Lower leg skin (tissue), 4 donors: ENCODE measurements at regions not wholly inside any gene's neighbourhood (a gene's known extent, or its start where the extent isn't known, plus 50 kb on each side); places are given as distances from the start of the nearest gene placed in this dataset.

Experiments
- DNase-seq, 2 donors: peaks; one replicate each; pipeline ENCODE4 v3.0.0-alpha.2; 2019; ENCODE audit warnings: low spot score in 2 of 2
- H3K4me3 ChIP-seq: fragments of 200-600 bp; sonication (generic); 2 replicates; pipeline ENCODE4 v1.5.1; 2017; ENCODE audit warnings: mild to moderate bottlenecking, low read depth; ENCODE audit not compliant: poor library complexity, severe bottlenecking
- CTCF ChIP-seq, 3 donors: fragments of 450-650 bp; IDR thresholded peaks; one replicate each; pipeline ENCODE4 v1.5.1; 2016; ENCODE audit warnings: antibody characterized with exemption in 3 of 3, mild to moderate bottlenecking in 3 of 3, moderate library complexity in 2 of 3
- POLR2A ChIP-seq, 2 donors: fragments of 450-650 bp; IDR thresholded peaks; one replicate each; pipeline ENCODE4 v1.6.1; 2016 to 2017; ENCODE audit warnings: antibody characterized with exemption in 2 of 2, mild to moderate bottlenecking in 1 of 2, moderate library complexity in 1 of 2
- WGBS, 2 donors: methylation state at CpG; one replicate each; pipeline ENCODE4 v1.1.5; 2018; 5-methylcytosine and 5-hydroxymethylcytosine counted together
- intact Hi-C: fragments of 100-400 bp; cut with DNase I; formaldehyde crosslinking; loops from one replicate; pipeline ENCODE4 v1.15.0; 2023; ENCODE audit warnings: low total_unique reads

DNA sequence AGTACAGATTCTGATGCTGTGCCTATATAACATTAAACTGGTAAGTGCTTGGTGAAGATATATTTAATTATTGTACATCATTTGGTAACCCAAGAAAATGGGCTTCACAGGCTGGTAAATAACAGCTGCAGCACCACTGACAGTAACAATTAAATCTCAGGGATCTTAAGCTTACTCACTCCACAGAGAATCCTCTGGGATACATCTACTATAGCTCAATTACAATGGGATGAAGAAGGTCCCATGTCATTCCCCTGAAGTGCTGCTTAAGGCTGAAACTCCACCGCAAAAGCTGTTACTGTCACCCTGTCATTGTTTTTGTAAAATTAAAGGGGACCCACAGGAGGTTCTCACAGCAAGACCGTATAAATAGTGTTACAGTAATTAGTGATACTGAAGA lies 153.0 kb downstream of the IMPG2 start:
- whole genome bisulfite sequencing, 2 donors, result 94 to 95% methylated on average over 2 of the region's 2 CpGs
- no peak for DNase-seq
- intact Hi-C loops, result no loop called here
- no peak overlapping the region for H3K4me3 ChIP-seq
- TF ChIP-seq CTCF (IDR thresholded peaks at IDR 0.05) (no peak), POLR2A (IDR thresholded peaks at IDR 0.05) (no peak)

DNA sequence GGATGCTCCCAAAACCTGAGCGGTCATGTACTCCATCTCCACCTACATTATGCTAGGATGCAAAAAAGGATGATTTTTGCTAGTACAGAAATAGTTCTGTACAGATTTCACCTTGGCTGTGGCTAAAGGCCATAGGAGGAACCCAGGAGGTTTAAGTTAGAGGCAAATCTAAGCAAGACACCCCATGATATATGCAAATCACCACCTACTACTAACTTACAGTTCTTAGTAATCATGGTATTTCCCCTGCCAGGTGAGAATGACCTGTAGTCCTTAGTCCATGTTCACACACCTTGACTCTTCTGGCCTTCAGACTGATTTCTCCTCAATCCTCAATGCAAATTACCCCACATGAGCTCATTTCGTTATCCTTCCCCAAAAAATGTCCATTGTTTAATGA lies 154.2 kb downstream of the IMPG2 start:
- intact Hi-C loops, result no loop called here
- H3K4me3 ChIP-seq, result no peak overlapping the region
- no peak for TF ChIP-seq CTCF (IDR thresholded peaks at IDR 0.05)
- WGBS, 2 donors, result 91 to 95% methylated on average over 2 of the region's 2 CpGs
- DNase-seq, result no peak

DNA sequence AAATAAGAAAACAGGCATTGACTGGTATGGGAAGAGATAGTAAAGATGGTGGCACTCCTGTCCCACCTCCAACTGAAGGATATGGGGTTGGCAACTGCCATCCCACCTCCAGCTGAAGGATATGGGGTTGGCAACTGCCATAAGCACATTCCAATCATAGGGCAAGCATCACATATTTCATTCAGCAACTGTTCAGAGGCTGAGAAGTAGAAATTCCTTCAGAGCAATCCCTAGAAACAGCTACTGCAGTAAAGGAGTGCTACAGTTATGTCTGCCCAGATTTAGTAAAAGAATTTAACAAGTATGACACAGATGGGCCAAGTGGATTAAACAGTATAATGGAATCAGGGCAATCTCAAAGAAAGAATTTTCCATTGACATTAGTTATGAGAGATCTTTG lies 156.8 kb downstream of the IMPG2 start:
- no peak overlapping the region for H3K4me3 ChIP-seq
- TF ChIP-seq CTCF (IDR thresholded peaks at IDR 0.05) (no peak), POLR2A (IDR thresholded peaks at IDR 0.05) (no peak)
- DNase-seq, result no peak
- intact Hi-C loops, result no loop called here

- TF ChIP-seq CTCF (IDR thresholded peaks at IDR 0.05) (no peak), POLR2A (IDR thresholded peaks at IDR 0.05) (no peak)
- intact Hi-C loops, result no loop called here
- 75% methylated on average over 3 of the region's 3 CpGs for WGBS, 2 donors
- DNase-seq, result no peak
- H3K4me3 ChIP-seq, result no peak overlapping the region
Observed at GRCh38 chr3:101159478-101159877, 160.9 kb downstream of the IMPG2 start.

GRCh38 chr3:101158374-101158773 lies 162.0 kb downstream of the IMPG2 start:
- TF ChIP-seq CTCF (IDR thresholded peaks at IDR 0.05) (no peak), POLR2A (IDR thresholded peaks at IDR 0.05) (no peak)
- DNase-seq, result no peak
- no peak overlapping the region for H3K4me3 ChIP-seq
- intact Hi-C loops, result no loop called here
- 0 to 70% methylated on average over 1 of the region's 1 CpG for WGBS, 2 donors

DNA sequence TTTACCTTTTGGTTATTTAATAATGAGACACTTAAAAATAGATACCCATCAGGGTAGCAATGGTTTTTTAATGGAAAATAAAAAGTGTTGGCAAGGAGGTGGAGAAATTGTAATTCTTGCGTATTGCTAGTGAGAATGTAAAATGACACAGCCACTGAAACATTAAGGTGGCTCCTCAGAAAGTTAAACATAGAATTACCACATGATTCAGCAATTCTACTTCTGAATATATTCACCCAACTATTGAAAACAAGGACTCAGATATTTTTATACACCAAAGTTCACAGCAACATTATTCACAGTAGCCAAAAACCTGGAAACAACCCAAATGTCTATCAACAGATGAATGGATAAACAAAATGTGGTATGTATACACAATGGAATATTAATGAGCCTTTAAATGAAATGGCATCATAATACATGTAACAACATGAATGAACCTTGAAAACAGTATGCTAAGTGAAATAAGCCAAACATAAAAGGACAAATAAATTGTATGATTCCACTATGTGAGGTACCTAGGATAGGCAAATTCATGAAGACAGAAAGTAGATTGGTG lies 163.5 kb downstream of the IMPG2 start:
- WGBS, 2 donors, result 58% methylated on average over 1 of the region's 1 CpG
- intact Hi-C loops, result no loop called here
- TF ChIP-seq CTCF (IDR thresholded peaks at IDR 0.05) (no peak), POLR2A (IDR thresholded peaks at IDR 0.05) (no peak)
- DNase-seq, result no peak
- no peak overlapping the region for H3K4me3 ChIP-seq
